Stimulated activated CD4-positive, alpha-beta T cell treated with anti-CD3 and anti-CD28 coated beads, Interleukin-1b, Interleukin-23, amount 100 ng/mL, for 24 hours (primary cell): ENCODE measurements at regions not wholly inside any gene's neighbourhood (a gene's known extent, or its start where the extent isn't known, plus 50 kb on each side); places are given as distances from the start of the nearest gene placed in this dataset.

Source experiments
- DNase-seq, 4 experiments: peaks; one replicate each; pipeline ENCODE4 v3.0.0-alpha.2; 2020; ENCODE audit warnings: low read depth in 4 of 4, low spot score in 1 of 4

- DNase-seq = no peak
Observed at GRCh38 chr18:22668496-22668895, 250.8 kb upstream of the CTAGE1 start.

- DNase-seq = no peak
Observed at GRCh38 chr18:22670914-22671313, 253.2 kb upstream of the CTAGE1 start.

GRCh38 chr18:22673182-22673862 is 255.6 kb upstream of the CTAGE1 start:
- no peak for DNase-seq

GRCh38 chr18:22674272-22674671 is 256.6 kb upstream of the CTAGE1 start:
- DNase-seq = no peak

- DNase-seq = no peak
Observed at GRCh38 chr18:22675006-22675405, 257.3 kb upstream of the CTAGE1 start.

- DNase-seq = no peak
Observed at GRCh38 chr18:22676423-22676822, 256.7 kb upstream of the RBBP8 start.

- DNase-seq = no peak
Observed at GRCh38 chr18:22678486-22678885, 254.6 kb upstream of the RBBP8 start.

GRCh38 chr18:22680944-22681343 is 252.2 kb upstream of the RBBP8 start:
- DNase-seq = no peak

- DNase-seq = no peak
Observed at GRCh38 chr18:22681908-22682307, 251.2 kb upstream of the RBBP8 start.

- no peak for DNase-seq
Observed at GRCh38 chr18:22682720-22683119, 250.4 kb upstream of the RBBP8 start.

GRCh38 chr18:22683196-22683676 is 249.9 kb upstream of the RBBP8 start:
- no peak for DNase-seq

GRCh38 chr18:22683786-22684185 is 249.3 kb upstream of the RBBP8 start:
- no peak for DNase-seq

GRCh38 chr18:22684268-22684667 is 248.9 kb upstream of the RBBP8 start:
- DNase-seq = no peak

- DNase-seq = no peak
Observed at GRCh38 chr18:22685788-22686187, 247.3 kb upstream of the RBBP8 start.

GRCh38 chr18:22687892-22688680 is 245.0 kb upstream of the RBBP8 start:
- DNase-seq = no peak

GRCh38 chr18:22688877-22689496 is 244.1 kb upstream of the RBBP8 start:
- no peak for DNase-seq

GRCh38 chr18:22689712-22690111 is 243.4 kb upstream of the RBBP8 start:
- DNase-seq = no peak

- DNase-seq = no peak
Observed at GRCh38 chr18:22690556-22690955, 242.6 kb upstream of the RBBP8 start.

GRCh38 chr18:22691946-22692710 is 241.0 kb upstream of the RBBP8 start:
- DNase-seq = no peak

GRCh38 chr18:22694954-22695353 is 238.2 kb upstream of the RBBP8 start:
- DNase-seq = peak in 1 of 4 experiments; percentile 1

- DNase-seq = no peak
Observed at GRCh38 chr18:22695674-22696073, 237.5 kb upstream of the RBBP8 start.
